Upper lobe of right lung (tissue), 1 donor: ENCODE measurements at regions not wholly inside any gene's neighbourhood (a gene's known extent, or its start where the extent isn't known, plus 50 kb on each side); places are given as distances from the start of the nearest gene placed in this dataset.
"Not testable (repeated sequence)": the region's sequence is repeated elsewhere in the genome, so short reads cannot be mapped to it uniquely, and the experiment has no call there.

Experiments
- ATAC-seq: fragments of 200-7000 bp; cut with Tn5 transposase; one replicate; pipeline ENCODE4 v1.9.1; 2020; ENCODE audit warnings: mild to moderate bottlenecking, moderate library complexity
- DNase-seq: peaks from one replicate; pipeline ENCODE4 v3.0.0-alpha.2; 2020
- H3K27ac ChIP-seq: fragments of 200-600 bp; one replicate; pipeline ENCODE4 v1.8.0; 2022
- H3K27me3 ChIP-seq: fragments of 200-600 bp; one replicate; pipeline ENCODE4 v1.8.0; 2022; ENCODE audit warnings: mild to moderate bottlenecking
- H3K36me3 ChIP-seq: fragments of 200-600 bp; one replicate; pipeline ENCODE4 v1.8.0; 2022
- H3K4me1 ChIP-seq: fragments of 200-600 bp; one replicate; pipeline ENCODE4 v1.8.0; 2022
- H3K4me3 ChIP-seq: fragments of 200-600 bp; one replicate; pipeline ENCODE4 v1.8.0; 2022; ENCODE audit warnings: mild to moderate bottlenecking
- H3K9me3 ChIP-seq: fragments of 200-600 bp; one replicate; pipeline ENCODE4 v1.8.0; 2022
- intact Hi-C: fragments of 100-400 bp; cut with DNase I; formaldehyde crosslinking; loops from one replicate; pipeline ENCODE4 v1.11.0; 2022
- TF ChIP-seq, protein P1 (sequence below): fragments of 200-600 bp; IDR thresholded peaks from one replicate; pipeline ENCODE4 v1.8.0; 2022; ENCODE audit warnings: antibody characterized with exemption
- donor health status: DM: no; HTN: yes; CAD: no; lungs with severe emphysema.

DNA sequence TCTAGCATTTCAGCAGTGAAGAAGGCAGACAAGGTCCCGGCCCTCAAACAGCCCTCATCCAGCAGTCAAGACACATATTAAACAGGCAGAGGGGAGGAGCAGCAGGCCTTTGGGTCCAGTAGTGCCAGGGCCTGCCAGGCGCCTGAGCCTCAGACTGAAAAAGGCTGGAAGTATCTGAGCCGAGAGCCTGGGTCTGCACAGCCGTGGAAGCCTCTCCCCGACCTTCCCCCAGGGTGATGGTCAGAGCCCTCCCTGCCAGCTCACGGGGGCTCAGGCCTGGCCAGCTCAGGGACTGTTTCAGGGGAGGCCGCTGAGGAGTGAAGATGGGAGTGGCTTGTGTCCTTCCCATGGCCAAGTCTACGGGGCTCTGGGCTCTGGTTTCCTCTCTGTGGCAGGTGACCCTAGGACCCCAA, 565.2 kb downstream of the PTPRU start:
- no peak overlapping the region for H3K4me3 ChIP-seq
- peaks cover 14% of the 10 kb centered on the region for H3K27me3 ChIP-seq
- TF ChIP-seq, protein P1, sequence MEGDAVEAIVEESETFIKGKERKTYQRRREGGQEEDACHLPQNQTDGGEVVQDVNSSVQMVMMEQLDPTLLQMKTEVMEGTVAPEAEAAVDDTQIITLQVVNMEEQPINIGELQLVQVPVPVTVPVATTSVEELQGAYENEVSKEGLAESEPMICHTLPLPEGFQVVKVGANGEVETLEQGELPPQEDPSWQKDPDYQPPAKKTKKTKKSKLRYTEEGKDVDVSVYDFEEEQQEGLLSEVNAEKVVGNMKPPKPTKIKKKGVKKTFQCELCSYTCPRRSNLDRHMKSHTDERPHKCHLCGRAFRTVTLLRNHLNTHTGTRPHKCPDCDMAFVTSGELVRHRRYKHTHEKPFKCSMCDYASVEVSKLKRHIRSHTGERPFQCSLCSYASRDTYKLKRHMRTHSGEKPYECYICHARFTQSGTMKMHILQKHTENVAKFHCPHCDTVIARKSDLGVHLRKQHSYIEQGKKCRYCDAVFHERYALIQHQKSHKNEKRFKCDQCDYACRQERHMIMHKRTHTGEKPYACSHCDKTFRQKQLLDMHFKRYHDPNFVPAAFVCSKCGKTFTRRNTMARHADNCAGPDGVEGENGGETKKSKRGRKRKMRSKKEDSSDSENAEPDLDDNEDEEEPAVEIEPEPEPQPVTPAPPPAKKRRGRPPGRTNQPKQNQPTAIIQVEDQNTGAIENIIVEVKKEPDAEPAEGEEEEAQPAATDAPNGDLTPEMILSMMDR: no peak
- no peaks in the 10 kb centered on the region for H3K9me3 ChIP-seq
- H3K4me1 ChIP-seq: no peaks in the 10 kb centered on the region
- intact Hi-C loops: no loop called here
- no peaks in the 10 kb centered on the region for H3K36me3 ChIP-seq
- no peak for ATAC-seq
- no peak for DNase-seq
- no peak overlapping the region for H3K27ac ChIP-seq

DNA sequence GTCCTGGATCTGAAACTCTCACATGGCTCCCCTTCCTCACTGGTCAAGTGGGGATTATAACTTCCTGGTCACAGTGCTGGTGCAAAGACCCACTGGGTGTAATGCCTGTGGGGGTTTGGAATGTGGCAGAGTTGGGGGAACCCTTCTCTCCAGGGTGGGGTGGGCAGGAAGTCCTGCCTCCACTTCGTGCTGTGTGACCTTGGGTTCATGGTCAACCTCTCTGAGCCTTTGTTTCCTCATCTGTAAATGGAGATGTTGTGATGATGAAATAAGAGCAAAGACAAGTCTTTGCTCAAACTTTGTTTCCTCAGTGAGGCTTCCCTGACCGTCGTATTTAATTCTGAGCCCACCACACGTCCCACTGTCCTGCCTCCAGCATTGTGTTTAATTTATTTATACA, 564.7 kb downstream of the PTPRU start:
- no peak overlapping the region for H3K27ac ChIP-seq
- DNase-seq (no peak), ATAC-seq (no peak)
- TF ChIP-seq, protein P1: no peak
- H3K9me3 ChIP-seq: no peaks in the 10 kb centered on the region
- no peak overlapping the region for H3K4me3 ChIP-seq
- no peaks in the 10 kb centered on the region for H3K36me3 ChIP-seq
- no peaks in the 10 kb centered on the region for H3K4me1 ChIP-seq
- H3K27me3 ChIP-seq: peaks cover 14% of the 10 kb centered on the region
- intact Hi-C loops: no loop called here

DNA sequence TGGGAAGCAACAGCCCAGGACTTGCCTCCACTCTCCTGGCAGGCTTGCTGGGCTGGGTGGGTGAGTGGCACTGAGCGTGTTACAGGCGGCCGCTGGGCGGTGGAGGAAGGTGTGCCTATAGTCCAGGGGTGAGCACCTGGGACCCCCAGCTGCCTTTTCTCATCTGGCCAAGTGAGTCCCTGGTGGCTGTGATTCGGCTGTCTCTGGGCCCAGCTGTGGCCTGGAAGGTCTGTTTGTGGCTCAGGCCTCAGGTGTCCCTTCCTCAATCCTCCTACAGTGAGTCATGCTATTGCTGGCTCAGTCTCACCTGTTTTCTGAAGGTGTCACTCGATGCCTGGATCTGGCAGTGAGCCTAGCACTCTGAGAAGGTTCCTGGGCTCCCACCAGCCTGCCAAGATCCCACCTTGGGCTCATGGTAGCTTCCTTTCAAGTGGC, 564.2 kb downstream of the PTPRU start:
- TF ChIP-seq, protein P1: no peak

DNA sequence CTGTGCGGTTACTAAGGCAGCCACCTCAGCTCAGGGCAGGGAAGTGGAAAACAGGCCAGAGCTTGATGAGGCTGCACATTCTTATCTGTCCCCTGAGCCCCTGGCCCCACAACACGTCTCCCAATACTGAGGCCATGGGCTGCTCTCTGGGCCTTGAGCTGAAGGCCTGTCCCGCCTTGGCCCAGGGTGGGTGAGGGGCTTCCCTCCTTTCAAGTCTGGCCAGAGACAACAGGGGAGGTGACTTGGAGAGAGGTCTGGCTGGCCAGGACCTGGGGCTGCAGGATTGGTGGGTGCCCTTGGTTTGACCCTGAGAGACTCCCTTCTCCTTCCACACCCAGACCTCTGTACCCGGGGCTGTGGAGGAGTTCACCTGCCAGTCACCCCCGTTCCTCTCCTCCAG, 563.8 kb downstream of the PTPRU start:
- H3K9me3 ChIP-seq: no peaks in the 10 kb centered on the region
- H3K27me3 ChIP-seq: peaks cover 14% of the 10 kb centered on the region
- no peak overlapping the region for H3K4me3 ChIP-seq
- H3K4me1 ChIP-seq: no peaks in the 10 kb centered on the region
- intact Hi-C loops: no loop called here
- ATAC-seq: no peak
- TF ChIP-seq, protein P1: no peak
- no peak overlapping the region for H3K27ac ChIP-seq
- H3K36me3 ChIP-seq: no peaks in the 10 kb centered on the region
- DNase-seq: no peak

More for the DNA sequence above, 564.2 kb downstream of the PTPRU start:
- intact Hi-C loops: no loop called here
- H3K36me3 ChIP-seq: no peaks in the 10 kb centered on the region
- H3K9me3 ChIP-seq: no peaks in the 10 kb centered on the region
- DNase-seq (no peak), ATAC-seq (no peak)
- no peak overlapping the region for H3K27ac ChIP-seq
- H3K27me3 ChIP-seq: peaks cover 14% of the 10 kb centered on the region
- no peak overlapping the region for H3K4me3 ChIP-seq
- H3K4me1 ChIP-seq: no peaks in the 10 kb centered on the region

DNA sequence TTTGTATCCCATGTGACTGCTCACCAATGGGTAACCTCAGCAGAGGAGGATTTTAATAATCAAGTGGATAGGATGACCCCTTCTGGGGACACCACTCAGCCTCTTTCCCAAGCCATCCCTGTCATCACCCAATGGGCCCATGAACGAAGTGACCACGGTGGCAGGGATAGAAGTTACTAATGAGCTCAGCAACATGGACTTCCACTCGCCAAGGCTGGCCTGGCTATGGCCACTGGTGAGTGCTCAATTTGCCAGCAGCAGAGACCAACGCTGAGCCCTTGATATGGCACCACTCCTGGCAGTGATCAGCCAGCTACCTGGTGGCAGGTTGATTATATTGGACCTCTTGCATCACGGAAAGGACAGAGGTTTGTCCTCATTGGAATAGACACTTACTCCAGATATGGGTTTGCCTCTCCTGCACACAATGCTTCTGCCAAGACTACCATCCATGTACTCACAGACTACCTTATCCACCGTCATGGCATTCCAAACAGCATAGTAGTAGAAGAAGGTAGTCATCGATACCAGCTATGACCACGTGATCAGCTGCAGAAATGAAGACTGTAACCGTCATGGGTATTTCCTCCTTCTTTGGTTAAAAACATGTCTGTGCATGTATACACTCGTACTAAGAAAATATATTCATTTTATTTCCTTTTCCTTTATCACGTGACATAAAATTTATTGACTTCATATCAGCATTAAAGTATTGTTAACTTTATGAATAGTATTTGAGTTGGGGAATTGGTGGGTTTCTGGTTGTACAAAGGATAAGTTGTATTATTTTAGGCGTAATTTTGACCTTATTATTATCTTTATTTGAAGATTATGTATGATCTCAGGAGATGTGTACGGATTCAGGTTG, 562.6 kb downstream of the PTPRU start:
- Histone ChIP-seq H3K9me3 (no peaks in the 10 kb centered on the region), H3K4me3 (no peak overlapping the region), H3K4me1 (no peaks in the 10 kb centered on the region), H3K27ac (no peak overlapping the region), H3K27me3 (peaks cover 14% of the 10 kb centered on the region), H3K36me3 (no peaks in the 10 kb centered on the region)
- ATAC-seq: no peak
- TF ChIP-seq, protein P1: no peak
- intact Hi-C loops: no loop called here
- DNase-seq: no peak

DNA sequence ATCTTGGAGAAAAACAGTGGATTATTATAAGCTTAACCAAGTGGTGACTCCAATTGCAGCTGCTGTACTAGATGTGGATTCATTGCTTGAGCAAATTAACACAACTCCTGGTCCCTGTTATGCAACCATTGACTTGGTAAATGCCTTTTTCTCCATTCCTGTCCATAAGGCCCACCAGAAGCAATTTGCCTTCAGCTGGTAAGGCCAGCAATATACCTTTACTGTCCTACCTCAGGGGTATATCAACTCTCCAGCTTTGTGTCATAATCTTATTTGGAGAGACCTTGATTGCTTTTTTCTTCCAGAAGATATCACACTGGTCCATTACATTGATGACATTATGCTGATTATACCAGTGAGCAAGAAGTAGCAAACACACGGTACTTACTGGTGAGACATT, 560.8 kb downstream of the PTPRU start:
- H3K36me3 ChIP-seq, DNase-seq, H3K9me3 ChIP-seq, H3K4me1 ChIP-seq, H3K27me3 ChIP-seq, H3K27ac ChIP-seq, H3K4me3 ChIP-seq, intact Hi-C loops, ATAC-seq: not testable (repeated sequence)

DNA sequence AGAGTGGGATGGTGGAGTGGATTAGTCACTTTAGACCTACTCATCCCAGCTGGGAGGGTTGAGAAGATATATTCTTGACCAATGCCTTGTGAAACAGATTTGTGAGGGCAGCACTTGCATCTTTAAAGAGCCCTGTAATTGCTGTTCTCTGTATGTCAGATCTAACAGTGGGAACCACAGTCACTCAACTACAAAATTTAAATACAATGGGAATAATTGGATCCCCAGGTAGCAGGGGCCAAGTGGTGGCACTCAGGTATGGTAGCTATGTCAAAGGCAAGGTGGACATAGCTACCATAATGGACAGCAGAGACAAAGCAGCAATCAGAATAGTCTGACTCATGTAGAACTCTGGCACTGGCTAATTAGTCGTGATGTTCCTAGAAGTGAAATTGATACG, 559.6 kb downstream of the PTPRU start:
- H3K4me3 ChIP-seq, ATAC-seq, H3K36me3 ChIP-seq, DNase-seq, H3K27ac ChIP-seq, H3K9me3 ChIP-seq, intact Hi-C loops, H3K4me1 ChIP-seq, H3K27me3 ChIP-seq: not testable (repeated sequence)
